ENCODE measurements at regions not wholly inside any gene's neighbourhood (a gene's known extent, or its start where the extent isn't known, plus 50 kb on each side); places are given as distances from the start of the nearest gene placed in this dataset.
"Not testable (repeated sequence)": the region's sequence is repeated elsewhere in the genome, so short reads cannot be mapped to it uniquely, and the experiment has no call there.

- peaks cover 6% of the 10 kb centered on the region for H3K9me3 Mint-ChIP-seq
- H3K4me1 Mint-ChIP-seq (ENCODE audit: low read depth) = no peaks in the 10 kb centered on the region
- H3K4me3 Mint-ChIP-seq = no peak overlapping the region
- DNase-seq (ENCODE audit: low spot score) = no peak
- H3K27ac Mint-ChIP-seq = no peak overlapping the region
- no peaks in the 10 kb centered on the region for H3K36me3 Mint-ChIP-seq (ENCODE audit: low read depth)
- H3K27me3 Mint-ChIP-seq (ENCODE audit: low read depth) = no peaks in the 10 kb centered on the region
Measured at GRCh38 chr3:167078070-167078622, 302.0 kb downstream of the ZBBX start.

- Mint-ChIP-seq H3K36me3 (ENCODE audit: low read depth) (no peaks in the 10 kb centered on the region), H3K4me3 (no peak overlapping the region), H3K27ac (no peak overlapping the region), H3K4me1 (ENCODE audit: low read depth) (no peaks in the 10 kb centered on the region), H3K9me3 (peaks cover 9% of the 10 kb centered on the region), H3K27me3 (ENCODE audit: low read depth) (no peaks in the 10 kb centered on the region)
- DNase-seq (ENCODE audit: low spot score) = no peak
Measured at GRCh38 chr3:167067787-167068161, 312.3 kb downstream of the ZBBX start.

GRCh38 chr3:167066977-167067786 lies 312.9 kb downstream of the ZBBX start:
- Mint-ChIP-seq H3K36me3 (ENCODE audit: low read depth) (no peaks in the 10 kb centered on the region), H3K4me1 (ENCODE audit: low read depth) (no peaks in the 10 kb centered on the region), H3K27me3 (ENCODE audit: low read depth) (no peaks in the 10 kb centered on the region), H3K4me3 (no peak overlapping the region), H3K27ac (no peak overlapping the region), H3K9me3 (peaks cover 9% of the 10 kb centered on the region)
- DNase-seq (ENCODE audit: low spot score) = no peak

DNA sequence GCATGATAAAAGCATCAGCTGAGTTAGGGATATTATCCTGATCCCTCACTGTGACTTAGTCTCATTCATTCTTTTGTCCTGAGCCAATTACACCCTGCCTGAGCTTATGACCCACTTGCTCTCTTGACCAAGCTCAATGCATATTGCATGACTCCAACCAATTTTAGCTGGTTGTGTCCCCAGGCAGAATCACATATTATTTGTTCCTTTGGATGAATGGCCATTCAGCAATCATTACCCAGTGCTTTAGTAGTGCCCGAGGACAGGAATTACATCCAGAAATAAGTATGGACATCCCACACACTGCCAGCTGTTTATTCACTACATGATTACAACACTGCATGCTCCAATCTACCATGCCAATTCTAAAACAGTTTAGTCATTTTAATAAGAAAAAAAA lies 322.5 kb downstream of the ZBBX start:
- H3K36me3 Mint-ChIP-seq (ENCODE audit: low read depth) = no peaks in the 10 kb centered on the region
- H3K4me1 Mint-ChIP-seq (ENCODE audit: low read depth) = no peaks in the 10 kb centered on the region
- H3K4me3 Mint-ChIP-seq = no peak overlapping the region
- no peaks in the 10 kb centered on the region for H3K27me3 Mint-ChIP-seq (ENCODE audit: low read depth)
- DNase-seq (ENCODE audit: low spot score) = no peak
- H3K9me3 Mint-ChIP-seq = peaks cover 18% of the 10 kb centered on the region
- H3K27ac Mint-ChIP-seq = no peak overlapping the region

GRCh38 chr3:167054926-167055325 lies 325.2 kb downstream of the ZBBX start:
- Mint-ChIP-seq H3K36me3 (ENCODE audit: low read depth) (no peaks in the 10 kb centered on the region), H3K9me3 (peaks cover 15% of the 10 kb centered on the region), H3K27ac (no peak overlapping the region), H3K27me3 (ENCODE audit: low read depth) (no peaks in the 10 kb centered on the region), H3K4me3 (no peak overlapping the region), H3K4me1 (ENCODE audit: low read depth) (no peaks in the 10 kb centered on the region)
- DNase-seq (ENCODE audit: low spot score) = no peak

GRCh38 chr3:167051421-167051820 lies 328.7 kb downstream of the ZBBX start:
- H3K36me3 Mint-ChIP-seq (ENCODE audit: low read depth) = no peaks in the 10 kb centered on the region
- no peak overlapping the region for H3K27ac Mint-ChIP-seq
- H3K4me3 Mint-ChIP-seq = no peak overlapping the region
- DNase-seq (ENCODE audit: low spot score) = no peak
- H3K9me3 Mint-ChIP-seq = peaks cover 5% of the 10 kb centered on the region
- H3K27me3 Mint-ChIP-seq (ENCODE audit: low read depth) = no peaks in the 10 kb centered on the region
- no peaks in the 10 kb centered on the region for H3K4me1 Mint-ChIP-seq (ENCODE audit: low read depth)

DNA sequence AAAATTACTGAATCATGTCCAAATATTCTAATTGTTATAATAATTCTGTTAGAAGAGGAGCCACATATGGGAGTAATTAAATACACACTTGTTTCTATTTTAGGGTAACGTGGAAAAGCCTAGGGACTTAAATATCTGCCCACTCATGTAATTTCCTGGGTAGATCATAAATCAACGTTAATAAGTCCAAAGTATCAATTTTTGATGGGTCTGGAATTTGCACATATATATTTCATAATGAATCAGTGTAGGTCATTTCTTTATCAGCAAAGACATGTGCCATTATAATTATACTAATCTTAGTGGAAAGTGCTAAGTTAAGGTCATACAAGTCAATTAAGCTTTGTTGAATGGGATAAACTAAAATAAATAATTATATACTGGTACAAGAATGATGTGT lies 346.2 kb downstream of the ZBBX start:
- no peaks in the 10 kb centered on the region for H3K27me3 Mint-ChIP-seq (ENCODE audit: low read depth)
- no peak for DNase-seq (ENCODE audit: low spot score)
- H3K4me3 Mint-ChIP-seq = no peak overlapping the region
- H3K36me3 Mint-ChIP-seq (ENCODE audit: low read depth) = no peaks in the 10 kb centered on the region
- H3K9me3 Mint-ChIP-seq = peaks cover 2% of the 10 kb centered on the region
- H3K4me1 Mint-ChIP-seq (ENCODE audit: low read depth) = no peaks in the 10 kb centered on the region
- no peak overlapping the region for H3K27ac Mint-ChIP-seq

DNA sequence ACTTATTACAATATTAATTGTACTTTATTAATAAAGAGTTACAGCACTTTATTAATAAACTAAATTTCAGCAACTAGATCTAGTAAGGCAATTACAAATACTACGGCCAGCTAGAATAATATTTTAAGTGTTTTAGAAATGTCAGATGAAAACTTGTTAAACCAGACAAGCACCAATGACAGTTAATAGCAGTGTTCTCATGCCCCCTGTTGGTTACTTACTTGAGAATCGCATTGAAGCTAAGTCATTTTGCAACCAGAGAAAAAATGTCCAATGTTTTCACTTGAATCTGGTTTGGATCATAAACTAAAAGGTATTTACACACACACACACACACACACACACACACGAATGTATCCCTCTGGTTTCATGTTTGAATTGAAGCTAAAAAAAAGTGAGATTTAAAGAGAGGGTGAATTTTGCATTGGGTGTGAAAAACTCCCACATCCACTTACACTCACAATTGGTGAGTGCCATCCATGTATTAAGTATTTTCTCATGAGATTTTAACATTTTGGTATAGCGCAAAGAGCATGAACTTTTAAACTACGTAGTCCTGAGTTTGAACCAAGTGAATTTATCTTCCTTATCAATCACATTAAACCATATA lies 347.7 kb downstream of the ZBBX start:
- Mint-ChIP-seq H3K27me3 (ENCODE audit: low read depth) (no peaks in the 10 kb centered on the region), H3K36me3 (ENCODE audit: low read depth) (no peaks in the 10 kb centered on the region), H3K4me1 (ENCODE audit: low read depth) (no peaks in the 10 kb centered on the region), H3K27ac (no peak overlapping the region), H3K9me3 (no peaks in the 10 kb centered on the region), H3K4me3 (no peak overlapping the region)
- no peak for DNase-seq (ENCODE audit: low spot score)

- H3K36me3 Mint-ChIP-seq (ENCODE audit: low read depth) = no peaks in the 10 kb centered on the region
- no peaks in the 10 kb centered on the region for H3K9me3 Mint-ChIP-seq
- H3K27ac Mint-ChIP-seq = no peak overlapping the region
Measured at GRCh38 chr3:167031364-167032049, 348.6 kb downstream of the ZBBX start.

DNA sequence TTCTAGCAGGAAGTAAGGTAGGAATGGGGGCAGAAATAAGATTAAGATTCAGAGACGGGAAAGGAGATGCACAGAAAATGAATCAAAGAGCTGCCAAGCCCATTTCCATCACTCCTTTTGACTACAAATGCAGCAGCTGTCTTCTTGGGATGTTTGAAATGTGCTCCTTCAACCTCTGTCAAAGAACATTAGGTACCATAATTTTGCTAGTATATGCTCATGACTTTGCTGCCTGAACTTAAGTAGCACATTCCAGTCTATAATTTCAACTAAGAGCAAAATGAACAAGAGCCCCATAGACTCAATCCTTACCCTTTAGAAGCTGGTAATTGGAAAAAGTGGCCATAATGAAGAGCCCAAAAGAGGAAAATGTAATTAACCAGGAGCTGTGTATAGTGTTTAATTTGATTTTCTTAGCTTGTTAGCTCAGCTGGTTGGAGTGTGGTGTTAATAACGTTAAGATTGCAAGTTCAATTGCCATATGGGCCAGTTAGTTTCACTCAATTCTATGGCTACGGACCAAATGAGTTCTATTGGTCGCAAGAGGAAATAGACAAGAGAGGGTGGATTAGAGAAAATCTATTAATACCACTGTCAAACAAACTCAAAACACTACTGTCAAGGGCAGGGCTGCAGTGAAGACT lies 349.9 kb downstream of the ZBBX start:
- no peaks in the 10 kb centered on the region for H3K27me3 Mint-ChIP-seq (ENCODE audit: low read depth)

More at GRCh38 chr3:167031364-167032049, 348.6 kb downstream of the ZBBX start:
- no peak for DNase-seq (ENCODE audit: low spot score)
- no peak overlapping the region for H3K4me3 Mint-ChIP-seq
- H3K4me1 Mint-ChIP-seq (ENCODE audit: low read depth) = no peaks in the 10 kb centered on the region
- no peaks in the 10 kb centered on the region for H3K27me3 Mint-ChIP-seq (ENCODE audit: low read depth)

GRCh38 chr3:167019503-167019902 lies 360.6 kb downstream of the ZBBX start:
- not testable (repeated sequence) for H3K36me3 Mint-ChIP-seq (ENCODE audit: low read depth); H3K27me3 Mint-ChIP-seq (ENCODE audit: low read depth); H3K9me3 Mint-ChIP-seq; H3K4me1 Mint-ChIP-seq (ENCODE audit: low read depth); DNase-seq (ENCODE audit: low spot score); H3K27ac Mint-ChIP-seq; H3K4me3 Mint-ChIP-seq

More for the DNA sequence above, 349.9 kb downstream of the ZBBX start:
- Mint-ChIP-seq H3K9me3 (no peaks in the 10 kb centered on the region), H3K4me1 (ENCODE audit: low read depth) (no peaks in the 10 kb centered on the region), H3K36me3 (ENCODE audit: low read depth) (no peaks in the 10 kb centered on the region), H3K27ac (no peak overlapping the region), H3K4me3 (no peak overlapping the region)
- no peak for DNase-seq (ENCODE audit: low spot score)

DNA sequence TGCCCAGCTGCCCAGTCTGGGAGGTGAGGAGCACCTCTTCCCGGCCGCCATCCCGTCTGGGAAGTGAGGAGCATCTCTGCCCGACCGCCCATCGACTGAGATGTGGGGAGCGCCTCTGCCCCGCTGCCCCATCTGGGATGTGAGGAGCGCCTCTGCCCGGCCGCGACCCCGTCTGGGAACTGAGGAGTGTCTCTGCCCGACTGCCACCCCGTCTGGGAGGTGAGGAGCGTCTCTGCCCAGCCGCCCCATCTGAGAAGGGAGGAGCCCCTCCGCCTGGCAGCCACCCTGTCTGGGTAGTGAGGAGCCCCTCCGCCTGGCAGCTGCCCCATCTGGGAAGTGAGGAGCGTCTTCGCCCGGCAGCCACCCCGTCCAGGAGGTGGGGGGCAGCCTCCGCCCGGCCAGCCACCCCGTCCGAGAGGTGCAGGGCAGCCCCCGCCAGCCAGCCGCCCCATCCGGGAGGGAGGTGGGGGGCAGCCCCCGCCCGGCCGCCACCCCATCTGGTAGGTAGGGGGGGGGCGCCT lies 361.4 kb downstream of the ZBBX start:
- not testable (repeated sequence) for H3K4me3 Mint-ChIP-seq; H3K9me3 Mint-ChIP-seq; H3K4me1 Mint-ChIP-seq (ENCODE audit: low read depth); H3K27ac Mint-ChIP-seq; H3K36me3 Mint-ChIP-seq (ENCODE audit: low read depth); H3K27me3 Mint-ChIP-seq (ENCODE audit: low read depth); DNase-seq (ENCODE audit: low spot score)

DNA sequence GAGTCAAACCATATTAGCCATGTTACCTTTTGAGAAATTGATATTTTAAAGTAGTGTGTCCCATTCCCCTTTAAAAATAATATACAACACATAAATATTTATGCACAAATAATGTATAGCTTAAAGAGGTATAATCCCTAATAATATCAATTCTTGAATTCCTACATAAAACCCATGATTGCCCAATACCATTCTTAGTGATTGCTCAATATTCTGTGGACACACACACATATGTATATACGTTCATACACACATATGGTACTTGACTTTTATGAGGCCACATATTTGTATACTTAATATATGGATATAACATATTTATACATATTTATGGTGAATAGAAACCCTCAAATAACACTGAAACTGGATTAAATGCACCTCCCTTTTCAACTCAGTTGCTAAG lies 367.4 kb downstream of the ZBBX start:
- H3K27me3 Mint-ChIP-seq (ENCODE audit: low read depth) = no peaks in the 10 kb centered on the region
- H3K4me3 Mint-ChIP-seq = no peak overlapping the region
- H3K27ac Mint-ChIP-seq = no peak overlapping the region
- no peak for DNase-seq (ENCODE audit: low spot score)
- peaks cover 8% of the 10 kb centered on the region for H3K9me3 Mint-ChIP-seq
- no peaks in the 10 kb centered on the region for H3K4me1 Mint-ChIP-seq (ENCODE audit: low read depth)
- no peaks in the 10 kb centered on the region for H3K36me3 Mint-ChIP-seq (ENCODE audit: low read depth)

Data from T-helper 2 cell treated with Interferon-gamma antibody and Interleukin-4, amounts not matched to agents 5 μg/mL and 100 μg/mL, for 36 hours (primary cell).